UCSD-AML1 (cell line): ENCODE measurements at regions not wholly inside any gene's neighbourhood (a gene's known extent, or its start where the extent isn't known, plus 50 kb on each side); places are given as distances from the start of the nearest gene placed in this dataset.
"Not testable (repeated sequence)": the region's sequence is repeated elsewhere in the genome, so short reads cannot be mapped to it uniquely, and the experiment has no call there.

Source experiments
- DNase-seq: peaks from one replicate; lab custom pipeline; 2025; ENCODE audit not compliant: unreplicated experiment; lab: John Stamatoyannopoulos, UW

- DNase-seq = no peak
Measured at GRCh38 chr13:64755961-64756360, 2474.2 kb downstream of the PCDH9 start.

DNA sequence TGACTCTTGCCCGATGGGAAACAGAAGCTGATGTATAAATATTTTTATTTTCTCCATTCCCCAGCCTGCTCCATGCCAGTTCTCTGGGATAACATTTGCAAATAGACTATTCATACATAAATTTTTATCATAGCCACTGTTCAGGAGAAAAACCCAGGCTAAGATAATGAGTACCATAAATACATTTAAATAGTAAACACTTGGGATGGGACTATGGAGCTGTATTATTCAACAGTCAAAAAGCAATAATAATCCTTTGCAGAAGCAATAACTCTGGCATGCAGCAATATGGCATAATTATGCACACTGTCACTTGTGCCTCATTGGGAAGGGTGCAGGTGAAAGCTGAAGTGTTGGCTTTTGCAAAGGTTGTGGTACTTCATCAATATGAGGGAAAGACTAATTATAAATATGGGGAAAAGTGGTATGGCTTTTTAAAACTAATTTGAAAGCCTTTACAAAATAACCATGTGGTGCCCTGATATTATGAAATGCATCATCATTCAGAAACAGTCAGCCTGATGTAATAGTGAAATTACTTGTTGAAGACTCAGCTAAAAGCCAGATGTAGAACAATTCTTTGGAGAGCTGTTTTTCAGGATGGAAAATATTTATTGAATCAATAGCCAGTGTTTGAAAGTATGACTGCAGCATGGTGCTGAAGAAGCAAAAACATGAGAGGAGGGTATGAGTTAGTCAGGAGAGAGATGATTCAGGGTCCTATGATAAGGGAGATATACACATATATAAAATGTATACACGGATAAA is 2476.7 kb downstream of the PCDH9 start:
- DNase-seq = no peak

DNA sequence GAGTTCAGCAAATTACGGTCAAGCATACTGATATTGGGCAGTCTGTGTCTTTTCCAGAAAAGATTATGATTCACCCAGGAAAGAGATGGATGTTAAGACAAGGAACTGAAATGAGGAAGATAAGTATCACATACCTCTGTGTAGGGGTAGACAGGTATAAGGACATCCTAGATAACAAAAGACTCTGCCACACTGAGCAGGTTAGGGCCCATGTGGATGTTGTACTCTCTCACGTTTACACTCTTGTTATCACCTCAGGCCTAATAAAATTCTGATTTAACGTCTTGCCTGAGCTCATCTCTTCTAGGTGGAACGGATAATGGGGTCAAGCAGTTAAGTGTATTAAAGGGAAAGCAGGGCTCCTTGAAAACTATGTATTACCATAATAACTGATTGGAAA is 2480.8 kb downstream of the PCDH9 start:
- DNase-seq = no peak

GRCh38 chr13:64746845-64747244 is 2483.3 kb downstream of the PCDH9 start:
- DNase-seq = no peak

DNA sequence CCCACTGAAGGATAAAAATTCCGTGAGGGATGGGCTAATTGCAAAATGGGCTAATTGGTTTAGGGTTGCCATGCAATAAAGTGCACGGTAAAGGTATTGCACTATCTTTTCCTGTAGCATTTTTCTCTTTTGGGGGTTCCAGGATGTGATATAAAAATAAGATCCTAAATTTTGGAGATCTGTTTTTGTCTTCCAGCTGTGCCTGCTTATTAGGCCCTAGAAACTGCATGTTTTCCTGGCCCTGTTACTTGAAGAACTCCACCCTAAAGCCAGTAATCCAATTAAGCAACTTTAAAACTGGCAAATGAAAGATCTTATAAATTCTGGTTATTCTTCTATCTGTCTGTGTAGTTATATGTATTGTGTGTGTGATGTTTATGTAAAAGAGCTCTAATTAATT is 2489.6 kb downstream of the PCDH9 start:
- DNase-seq = no peak

GRCh38 chr13:64725492-64725891 is 2504.6 kb downstream of the PCDH9 start:
- no peak for DNase-seq

GRCh38 chr13:64723724-64724123 is 2506.4 kb downstream of the PCDH9 start:
- no peak for DNase-seq

GRCh38 chr13:64718116-64718515 is 2512.0 kb downstream of the PCDH9 start:
- DNase-seq = no peak

GRCh38 chr13:64716936-64717335 is 2513.2 kb downstream of the PCDH9 start:
- DNase-seq = no peak

GRCh38 chr13:64709079-64709478 is 2521.1 kb downstream of the PCDH9 start:
- no peak for DNase-seq

DNA sequence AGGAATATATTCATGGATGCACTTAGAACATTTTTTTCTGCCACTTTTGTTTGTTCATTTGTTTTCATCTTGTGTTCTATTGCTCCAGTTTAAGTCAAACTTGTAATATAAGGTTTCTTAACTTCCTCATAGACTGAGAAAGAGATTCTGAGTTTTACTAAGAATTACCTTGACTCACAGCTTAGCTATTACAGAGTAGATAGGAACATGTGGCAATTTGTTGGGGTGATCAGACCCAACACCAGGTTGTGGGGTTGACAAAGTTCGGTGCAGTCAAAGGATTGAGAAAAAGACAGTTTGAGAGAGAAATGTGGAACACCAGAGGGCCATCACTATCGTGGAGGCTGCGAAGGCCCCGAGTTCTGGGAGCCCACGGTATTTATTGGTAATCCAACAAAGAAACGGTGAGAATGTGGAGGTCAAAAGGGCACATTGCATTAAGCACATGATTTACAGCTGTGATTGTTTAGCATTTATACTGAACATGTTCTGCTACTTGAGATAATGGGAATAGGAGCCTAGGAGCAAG is 2526.0 kb downstream of the PCDH9 start:
- DNase-seq = no peak

- DNase-seq = no peak
Measured at GRCh38 chr13:64697226-64697625, 2532.9 kb downstream of the PCDH9 start.

DNA sequence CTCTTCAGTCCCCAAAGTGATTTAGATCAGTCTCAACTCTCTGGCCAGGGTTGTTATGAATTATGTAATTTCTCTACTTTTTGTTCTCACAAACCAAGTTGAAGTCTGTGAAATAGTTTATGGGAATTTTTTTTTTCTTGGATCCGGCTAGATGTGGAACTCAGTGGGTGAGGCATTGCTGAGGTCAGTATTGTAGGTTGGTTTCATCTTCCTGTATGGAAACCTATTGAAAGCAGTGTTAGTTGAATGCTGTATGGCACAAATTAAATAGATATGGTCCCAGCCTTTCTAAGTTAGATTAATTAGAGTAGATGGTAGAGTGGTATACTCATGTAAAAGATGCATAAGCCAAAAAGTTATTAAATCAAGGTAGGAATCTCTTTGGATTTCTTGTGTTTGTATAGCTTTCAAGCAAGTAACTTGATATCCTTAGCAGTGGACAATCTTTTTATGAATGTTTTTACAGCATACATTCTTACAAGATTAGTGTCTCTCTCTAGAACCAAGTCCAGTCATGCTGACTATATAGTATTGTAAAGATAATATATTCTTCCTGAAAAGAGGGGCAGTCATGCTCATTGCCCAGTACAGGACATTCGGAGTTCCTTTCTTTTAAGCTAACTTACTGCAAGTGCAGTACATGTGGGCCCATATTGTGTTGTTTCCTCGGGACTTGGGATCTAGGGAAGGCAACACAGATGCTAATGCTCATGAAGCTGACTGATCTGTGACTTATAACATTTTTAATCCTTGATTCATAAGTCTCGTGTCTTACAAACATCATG is 2541.1 kb downstream of the PCDH9 start:
- DNase-seq = no peak

- DNase-seq = not testable (repeated sequence)
Measured at GRCh38 chr13:64686536-64686935, 2543.6 kb downstream of the PCDH9 start.

GRCh38 chr13:64684685-64685431 is 2545.3 kb downstream of the PCDH9 start:
- no peak for DNase-seq

DNA sequence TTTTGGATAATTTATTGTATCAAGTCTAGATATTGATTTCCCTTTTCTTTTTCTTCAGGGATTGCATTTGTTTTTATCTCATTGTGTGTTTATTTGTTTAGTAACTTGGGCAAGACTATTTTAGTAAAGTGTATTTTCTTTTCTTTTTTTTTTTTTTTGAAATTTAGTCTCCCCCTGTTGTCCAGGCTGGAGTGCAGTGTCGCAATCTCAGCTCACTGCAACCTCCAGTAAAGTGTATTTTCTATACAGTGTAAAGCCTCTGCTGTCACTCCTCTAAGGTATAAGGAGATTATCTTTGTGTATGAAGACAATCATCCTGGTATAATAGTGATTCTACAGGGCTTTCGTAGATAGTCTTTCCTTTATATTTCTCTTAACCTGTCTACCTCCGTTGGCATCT is 2546.0 kb downstream of the PCDH9 start:
- DNase-seq = no peak

DNA sequence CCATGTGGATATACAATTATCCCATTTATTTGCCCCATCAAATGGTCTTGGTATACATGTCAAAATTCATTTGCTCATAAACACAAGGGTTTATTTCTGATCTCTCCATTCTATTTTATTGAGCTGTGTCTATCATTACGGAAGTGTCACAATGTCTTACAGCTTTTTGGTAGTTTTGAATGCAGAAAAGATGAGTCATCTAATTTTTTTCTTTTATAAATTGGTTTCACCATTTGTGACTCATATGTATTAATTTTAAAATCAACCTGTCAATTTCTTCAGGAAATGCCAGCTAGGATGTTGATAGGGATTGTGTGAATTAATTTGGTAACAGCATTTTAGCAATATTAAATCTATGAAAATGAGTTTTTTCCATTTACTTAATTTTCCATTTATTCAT is 2549.4 kb downstream of the PCDH9 start:
- no peak for DNase-seq

GRCh38 chr13:64675255-64675892 is 2554.8 kb downstream of the PCDH9 start:
- no peak for DNase-seq

GRCh38 chr13:64674126-64674525 is 2556.0 kb downstream of the PCDH9 start:
- DNase-seq = no peak

DNA sequence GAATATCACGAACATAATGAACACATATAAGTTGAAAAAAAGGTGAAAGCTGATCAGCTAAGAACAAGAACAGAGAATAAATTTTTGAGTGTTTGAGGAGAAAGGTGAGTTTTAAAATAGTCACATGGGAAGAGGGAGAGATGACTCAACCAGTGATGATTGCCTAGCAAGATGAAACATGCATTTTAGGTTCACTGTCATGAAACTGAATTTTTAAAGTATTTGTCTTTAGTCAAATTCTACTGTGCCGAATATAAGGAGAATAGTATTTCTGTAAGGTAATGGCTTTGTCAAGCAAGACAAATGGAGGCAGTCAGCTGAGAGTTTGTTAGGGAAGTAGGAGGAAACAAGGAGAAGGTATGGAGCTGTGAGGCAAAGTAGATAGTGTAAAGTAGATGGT is 2557.4 kb downstream of the PCDH9 start:
- no peak for DNase-seq
